ENCODE measurements at regions not wholly inside any gene's neighbourhood (a gene's known extent, or its start where the extent isn't known, plus 50 kb on each side); places are given as distances from the start of the nearest gene placed in this dataset.

- TF ChIP-seq TEF (CRISPR knock-in tag; IDR thresholded peaks at IDR 0.05), result no peak
- TF ChIP-seq RBM39 (IDR thresholded peaks at IDR 0.05; ENCODE audit: low read depth, low read length, poor library complexity, severe bottlenecking), result no peak
- TF ChIP-seq SMAD1 (CRISPR knock-in tag; IDR thresholded peaks at IDR 0.05; ENCODE audit: borderline replicate concordance, low read depth), result no peak
Observed at GRCh38 chr10:6692103-6692502, 112.0 kb upstream of the PRKCQ start.
